GM03348 (cell line): ENCODE measurements at regions not wholly inside any gene's neighbourhood (a gene's known extent, or its start where the extent isn't known, plus 50 kb on each side); places are given as distances from the start of the nearest gene placed in this dataset.

ENCODE experiments used
- DNase-seq: peaks from one replicate; pipeline ENCODE4 v3.0.0; 2012; ENCODE audit warnings: low spot score

- DNase-seq: no peak
Observed at GRCh38 chr6:8739454-8739853, 304.1 kb upstream of the SLC35B3 start.

GRCh38 chr6:8738951-8739350 lies 303.6 kb upstream of the SLC35B3 start:
- DNase-seq: no peak

- no peak for DNase-seq
Observed at GRCh38 chr6:8736156-8736895, 301.0 kb upstream of the SLC35B3 start.

- DNase-seq: no peak
Observed at GRCh38 chr6:8733879-8734278, 298.5 kb upstream of the SLC35B3 start.

GRCh38 chr6:8731874-8732273 lies 296.5 kb upstream of the SLC35B3 start:
- DNase-seq: no peak

GRCh38 chr6:8710668-8711431 lies 275.5 kb upstream of the SLC35B3 start:
- no peak for DNase-seq

GRCh38 chr6:8707956-8708772 lies 272.8 kb upstream of the SLC35B3 start:
- DNase-seq: peak; percentile 7

- DNase-seq: no peak
Observed at GRCh38 chr6:8707369-8707768, 272.0 kb upstream of the SLC35B3 start.

GRCh38 chr6:8705435-8706020 lies 270.2 kb upstream of the SLC35B3 start:
- DNase-seq: no peak

GRCh38 chr6:8703059-8703458 lies 267.7 kb upstream of the SLC35B3 start:
- no peak for DNase-seq

- DNase-seq: no peak
Observed at GRCh38 chr6:8688821-8689220, 253.5 kb upstream of the SLC35B3 start.

- DNase-seq: no peak
Observed at GRCh38 chr6:8686077-8686476, 250.7 kb upstream of the SLC35B3 start.

- DNase-seq: no peak
Observed at GRCh38 chr6:8683204-8683603, 247.9 kb upstream of the SLC35B3 start.

- no peak for DNase-seq
Observed at GRCh38 chr6:8679823-8680222, 244.5 kb upstream of the SLC35B3 start.

- no peak for DNase-seq
Observed at GRCh38 chr6:8678466-8678865, 243.1 kb upstream of the SLC35B3 start.

GRCh38 chr6:8674126-8674525 lies 238.8 kb upstream of the SLC35B3 start:
- no peak for DNase-seq

GRCh38 chr6:8672882-8673281 lies 237.5 kb upstream of the SLC35B3 start:
- DNase-seq: no peak

GRCh38 chr6:8670792-8671191 lies 235.4 kb upstream of the SLC35B3 start:
- DNase-seq: no peak

- DNase-seq: no peak
Observed at GRCh38 chr6:8664700-8665099, 229.4 kb upstream of the SLC35B3 start.

- DNase-seq: no peak
Observed at GRCh38 chr6:8664070-8664469, 228.7 kb upstream of the SLC35B3 start.

- DNase-seq: no peak
Observed at GRCh38 chr6:8659404-8660189, 224.3 kb upstream of the SLC35B3 start.

- DNase-seq: no peak
Observed at GRCh38 chr6:8658416-8658815, 223.1 kb upstream of the SLC35B3 start.
